GM20000 (cell line): ENCODE measurements at regions not wholly inside any gene's neighbourhood (a gene's known extent, or its start where the extent isn't known, plus 50 kb on each side); places are given as distances from the start of the nearest gene placed in this dataset.
"Not testable (repeated sequence)": the region's sequence is repeated elsewhere in the genome, so short reads cannot be mapped to it uniquely, and the experiment has no call there.

Source experiments
- DNase-seq: peaks from one replicate; pipeline ENCODE4 v3.0.0; 2012; ENCODE audit warnings: low spot score
- TF ChIP-seq, protein P1 (sequence below): IDR thresholded peaks from 2 replicates; pipeline ENCODE4 v1.5.1; 2012; ENCODE audit warnings: mild to moderate bottlenecking, control low read depth; ENCODE audit errors: extremely low read depth, missing control alignments

DNA sequence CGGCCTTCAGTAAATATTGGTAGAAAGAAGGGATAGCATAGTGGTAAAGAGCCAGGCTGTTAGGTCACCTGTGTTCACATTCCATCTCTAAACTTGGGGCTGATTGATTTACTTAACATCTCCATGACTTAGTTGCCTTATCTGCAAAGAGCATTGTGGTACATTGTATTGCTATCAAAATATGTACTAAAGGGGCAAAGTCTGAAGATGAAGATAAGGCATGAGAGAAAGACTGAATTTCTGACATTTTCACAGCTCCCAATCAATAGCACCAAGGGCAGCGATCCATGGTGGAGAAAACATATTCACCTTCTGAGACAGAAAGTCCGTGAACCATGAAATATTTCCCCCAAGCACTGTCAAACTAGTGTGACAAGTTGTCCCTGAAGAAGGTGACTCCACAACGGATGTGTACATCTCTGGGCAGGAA is 223.3 kb upstream of the STXBP5 start:
- no peak for DNase-seq
- TF ChIP-seq, protein P1, sequence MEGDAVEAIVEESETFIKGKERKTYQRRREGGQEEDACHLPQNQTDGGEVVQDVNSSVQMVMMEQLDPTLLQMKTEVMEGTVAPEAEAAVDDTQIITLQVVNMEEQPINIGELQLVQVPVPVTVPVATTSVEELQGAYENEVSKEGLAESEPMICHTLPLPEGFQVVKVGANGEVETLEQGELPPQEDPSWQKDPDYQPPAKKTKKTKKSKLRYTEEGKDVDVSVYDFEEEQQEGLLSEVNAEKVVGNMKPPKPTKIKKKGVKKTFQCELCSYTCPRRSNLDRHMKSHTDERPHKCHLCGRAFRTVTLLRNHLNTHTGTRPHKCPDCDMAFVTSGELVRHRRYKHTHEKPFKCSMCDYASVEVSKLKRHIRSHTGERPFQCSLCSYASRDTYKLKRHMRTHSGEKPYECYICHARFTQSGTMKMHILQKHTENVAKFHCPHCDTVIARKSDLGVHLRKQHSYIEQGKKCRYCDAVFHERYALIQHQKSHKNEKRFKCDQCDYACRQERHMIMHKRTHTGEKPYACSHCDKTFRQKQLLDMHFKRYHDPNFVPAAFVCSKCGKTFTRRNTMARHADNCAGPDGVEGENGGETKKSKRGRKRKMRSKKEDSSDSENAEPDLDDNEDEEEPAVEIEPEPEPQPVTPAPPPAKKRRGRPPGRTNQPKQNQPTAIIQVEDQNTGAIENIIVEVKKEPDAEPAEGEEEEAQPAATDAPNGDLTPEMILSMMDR, result no peak

DNA sequence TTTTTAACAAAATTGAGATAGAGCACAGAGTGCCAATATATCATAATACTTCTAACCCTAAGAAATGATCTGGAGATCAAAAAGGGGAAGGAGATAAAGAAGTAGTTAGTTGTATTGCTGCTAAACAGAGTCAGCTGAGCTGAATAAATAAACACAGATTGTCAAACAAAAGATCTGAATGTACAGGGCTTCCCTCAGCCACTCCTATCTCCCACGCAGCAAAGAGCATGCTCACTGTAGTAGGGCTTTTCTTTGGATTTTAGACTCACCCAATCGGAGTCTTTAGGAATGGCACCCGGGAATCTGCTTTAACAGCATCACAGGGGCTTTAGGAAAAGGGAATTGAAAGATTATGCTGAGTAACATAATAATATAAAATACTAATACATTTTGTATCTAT is 222.2 kb upstream of the STXBP5 start:
- DNase-seq, result no peak
- TF ChIP-seq, protein P1, result no peak

DNA sequence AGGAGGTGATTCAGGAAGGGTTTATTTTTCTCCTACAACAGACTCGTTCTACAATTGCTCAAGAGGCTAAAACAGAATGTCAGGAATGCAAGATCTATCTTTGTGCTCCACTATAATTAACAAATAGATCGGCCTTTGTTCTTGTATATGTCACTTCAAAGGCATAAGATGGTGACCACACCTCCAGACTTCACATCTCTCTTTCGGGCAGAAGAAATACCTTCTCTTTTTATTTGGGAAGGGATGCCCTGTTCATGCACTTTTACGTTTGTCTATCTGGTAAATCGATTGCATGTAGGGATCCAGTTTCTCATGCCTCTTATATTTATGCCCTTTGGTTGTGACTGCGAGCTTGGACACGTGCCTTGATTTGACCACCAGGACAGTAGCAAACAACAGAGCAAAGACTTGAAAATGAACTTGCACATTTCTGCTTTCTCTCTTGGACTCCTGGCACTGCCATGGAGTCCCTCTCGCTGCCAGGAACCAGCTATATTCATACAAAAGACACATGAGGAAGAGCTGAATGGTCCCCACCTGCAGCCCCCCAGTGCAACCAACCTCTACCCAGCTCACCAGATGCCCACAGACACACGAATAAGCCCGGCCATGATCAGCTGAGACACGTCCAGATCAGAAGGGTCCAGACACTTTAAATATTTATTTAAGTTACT is 219.8 kb upstream of the STXBP5 start:
- DNase-seq, result no peak
- TF ChIP-seq, protein P1, result no peak

- TF ChIP-seq, protein P1, result no peak
- no peak for DNase-seq
These were observed 219.1 kb upstream of the STXBP5 start for GRCh38 chr6:146985111-146985510.

- TF ChIP-seq, protein P1, result no peak
- DNase-seq, result no peak
These were observed 218.3 kb upstream of the STXBP5 start for GRCh38 chr6:146985966-146986365.

DNA sequence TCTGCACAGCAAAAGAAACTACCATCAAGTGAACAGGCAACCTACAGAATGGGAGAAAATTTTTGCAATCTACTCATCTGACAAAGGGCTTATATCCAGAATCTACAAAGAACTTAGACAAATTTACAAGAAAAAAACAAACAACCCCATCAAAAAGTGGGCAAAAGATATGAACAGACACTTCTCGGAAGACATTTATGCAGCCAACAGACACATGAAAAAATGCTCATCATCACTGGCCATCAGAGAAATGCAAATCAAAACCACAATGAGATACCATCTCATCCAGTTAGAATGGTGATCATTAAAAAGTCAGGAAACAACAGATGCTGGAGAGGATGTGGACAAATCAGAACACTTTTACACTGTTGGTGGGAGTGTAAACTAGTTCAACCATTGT is 216.3 kb upstream of the STXBP5 start:
- not testable (repeated sequence) for DNase-seq

DNA sequence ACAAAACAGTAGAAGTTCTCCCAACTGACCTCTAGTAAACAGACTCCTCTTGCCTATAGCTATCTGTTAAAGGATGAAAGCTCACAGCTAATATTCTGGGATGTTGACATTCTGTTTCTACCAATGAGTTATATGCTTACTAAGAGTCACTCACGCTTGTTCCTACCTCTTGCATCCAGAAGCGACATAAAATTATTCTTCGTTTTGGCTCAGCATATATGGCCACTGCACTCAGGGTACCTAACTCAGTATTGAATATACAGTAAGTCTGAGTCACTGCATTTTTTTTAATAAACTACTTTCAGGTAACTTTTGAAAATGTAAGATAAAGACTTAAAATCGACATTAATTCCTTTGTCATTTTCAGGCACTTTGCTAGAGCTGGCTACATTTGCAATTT is 214.4 kb upstream of the STXBP5 start:
- DNase-seq, result no peak
- TF ChIP-seq, protein P1, result no peak

GRCh38 chr6:146990284-146990683 is 213.9 kb upstream of the STXBP5 start:
- TF ChIP-seq, protein P1, result no peak
- DNase-seq, result no peak
